ENCODE measurements at regions not wholly inside any gene's neighbourhood (a gene's known extent, or its start where the extent isn't known, plus 50 kb on each side); places are given as distances from the start of the nearest gene placed in this dataset.

DNA sequence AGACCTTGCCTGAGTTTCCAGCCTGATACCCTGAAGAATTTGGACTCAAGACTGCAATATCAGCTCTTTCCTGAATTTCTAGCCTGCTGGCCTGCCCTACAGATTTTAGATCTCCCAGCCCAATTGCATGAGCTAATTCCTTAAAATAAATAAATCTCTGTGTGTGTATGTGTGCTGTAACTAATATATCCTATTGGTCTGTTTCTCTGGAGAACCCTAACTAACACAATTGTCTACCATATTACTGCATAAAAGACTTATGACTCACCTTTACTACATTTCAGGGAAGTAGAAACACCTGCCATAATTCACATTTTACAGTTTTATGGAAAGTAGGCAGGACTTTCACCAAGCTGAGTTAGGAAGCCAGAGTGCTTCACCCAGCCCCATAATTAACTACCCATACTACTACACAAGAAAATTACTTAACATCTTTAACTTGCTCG lies 90.7 kb upstream of the BEND6 start:
- no peaks in the 10 kb centered on the region for H3K9me2 ChIP-seq (ENCODE audit: insufficient read depth)
- TF ChIP-seq CBX3 (IDR thresholded peaks at IDR 0.05; ENCODE audit: low read depth) (peak; percentile 51; the same call in 1 of the 2 replicates), EZH2 (IDR thresholded peaks at IDR 0.05) (no peak), POLR2A (IDR thresholded peaks at IDR 0.05; ENCODE audit: borderline replicate concordance, extremely low read depth, insufficient read depth, insufficient read length) (no peak), JUND (IDR thresholded peaks at IDR 0.05) (peak; percentile 52), FOSL1 (IDR thresholded peaks at IDR 0.05; ENCODE audit: low read depth) (peak; percentile 53), SRF (IDR thresholded peaks at IDR 0.05; ENCODE audit: low read depth) (0 out of 2 replicates have a peak, but pooled peaks have one; percentile 18), POLR2AphosphoS5 (IDR thresholded peaks at IDR 0.05; ENCODE audit: low read depth, low read length) (no peak), SP1 (IDR thresholded peaks at IDR 0.05; ENCODE audit: low read depth) (peak; percentile 46), CEBPB (IDR thresholded peaks at IDR 0.05; ENCODE audit: low read depth) (no peak), ZFX (IDR thresholded peaks at IDR 0.05) (no peak), ELF1 (IDR thresholded peaks at IDR 0.05; ENCODE audit: borderline replicate concordance, low read depth) (no peak), RAD21 (IDR thresholded peaks at IDR 0.05; ENCODE audit: low read depth) (no peak), ZNF274 (IDR thresholded peaks at IDR 0.05; ENCODE audit: low read depth, low read length) (no peak)
- ChIA-PET POLR2A (no interaction called here), RAD21 (ENCODE audit: low non-redundant PET in 1 of 2, low total read pairs in 2 of 2, uncharacterized antibody in 2 of 2, unreplicated experiment in 2 of 2) (no interaction called here), CTCF (interaction anchor here (0.6 to 1.1 kb wide), 2 partner anchors 39 to 227 kb away, joined by 3 to 4 read pairs; no protein-coding TSS in a partner anchor)
- peak overlapping the region; percentile 71 for H3K4me2 ChIP-seq (ENCODE audit: low read length)
- no peaks in the 10 kb centered on the region for H3K36me3 ChIP-seq (ENCODE audit: control insufficient read depth in 1 of 2, insufficient read depth in 2 of 2, low read length in 2 of 2)
- no peak overlapping the region for H2AFZ ChIP-seq (ENCODE audit: low read depth, low read length, poor library complexity, severe bottlenecking)
- H3K9me3 ChIP-seq (ENCODE audit: control insufficient read depth in 1 of 2, insufficient read depth in 1 of 2, low read depth in 1 of 2, low read length in 2 of 2), result no peaks in the 10 kb centered on the region
- peaks cover 94 to 97% of the 10 kb centered on the region in 2 experiments for H3K4me1 ChIP-seq (ENCODE audit: control insufficient read depth in 1 of 2, insufficient read depth in 2 of 2, low read length in 2 of 2)
- H4K20me1 ChIP-seq (ENCODE audit: insufficient read depth), result no peaks in the 10 kb centered on the region
- no peak overlapping the region for H3K9ac ChIP-seq (ENCODE audit: low read length)
- H3K79me2 ChIP-seq (ENCODE audit: insufficient read depth, low read length), result peaks cover 26% of the 10 kb centered on the region
- H3K27ac ChIP-seq (ENCODE audit: low read depth, low read length), result peak overlapping the region; percentile 33; the same call in 1 of the 2 replicates
- DNase-seq (ENCODE audit: low read depth, low spot score), result no peak
- no peak overlapping the region for H3K4me3 ChIP-seq (replicated peaks in 1 of 2; ENCODE audit: low read depth in 1 of 2, low read length in 2 of 2)
- no peak for ATAC-seq
- BruUV-seq (replicated peaks), result no TSS peak
- intact Hi-C loops (cut with micrococcal nuclease), result no loop called here
- H3K27me3 ChIP-seq (ENCODE audit: insufficient read depth, low read length), result no peaks in the 10 kb centered on the region

DNA sequence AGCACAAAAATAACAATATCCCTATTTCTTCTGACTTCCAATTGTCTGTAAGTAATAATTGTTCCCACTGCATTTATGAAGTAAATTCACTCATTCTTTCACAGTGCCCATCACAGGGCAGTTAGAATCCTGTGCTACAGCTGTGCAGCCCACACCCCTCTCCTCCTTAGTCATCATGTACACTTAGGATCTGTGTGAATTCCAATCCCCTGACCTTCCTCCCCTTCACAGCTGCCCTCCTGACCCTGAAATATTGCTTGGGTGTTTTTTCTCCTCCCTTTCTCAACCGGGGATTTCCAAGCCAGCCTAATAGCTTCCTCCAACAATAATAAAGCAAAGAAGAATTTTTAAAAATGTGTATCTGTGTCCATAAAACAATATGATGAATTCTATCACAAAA lies 91.5 kb upstream of the BEND6 start:
- ATAC-seq, result peak; percentile 40; the same call in 1 of the 2 replicates
- POLR2A ChIA-PET, result no interaction called here

More for the DNA sequence above, 91.5 kb upstream of the BEND6 start:
- TF ChIP-seq, protein P1, sequence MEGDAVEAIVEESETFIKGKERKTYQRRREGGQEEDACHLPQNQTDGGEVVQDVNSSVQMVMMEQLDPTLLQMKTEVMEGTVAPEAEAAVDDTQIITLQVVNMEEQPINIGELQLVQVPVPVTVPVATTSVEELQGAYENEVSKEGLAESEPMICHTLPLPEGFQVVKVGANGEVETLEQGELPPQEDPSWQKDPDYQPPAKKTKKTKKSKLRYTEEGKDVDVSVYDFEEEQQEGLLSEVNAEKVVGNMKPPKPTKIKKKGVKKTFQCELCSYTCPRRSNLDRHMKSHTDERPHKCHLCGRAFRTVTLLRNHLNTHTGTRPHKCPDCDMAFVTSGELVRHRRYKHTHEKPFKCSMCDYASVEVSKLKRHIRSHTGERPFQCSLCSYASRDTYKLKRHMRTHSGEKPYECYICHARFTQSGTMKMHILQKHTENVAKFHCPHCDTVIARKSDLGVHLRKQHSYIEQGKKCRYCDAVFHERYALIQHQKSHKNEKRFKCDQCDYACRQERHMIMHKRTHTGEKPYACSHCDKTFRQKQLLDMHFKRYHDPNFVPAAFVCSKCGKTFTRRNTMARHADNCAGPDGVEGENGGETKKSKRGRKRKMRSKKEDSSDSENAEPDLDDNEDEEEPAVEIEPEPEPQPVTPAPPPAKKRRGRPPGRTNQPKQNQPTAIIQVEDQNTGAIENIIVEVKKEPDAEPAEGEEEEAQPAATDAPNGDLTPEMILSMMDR (IDR thresholded peaks at IDR 0.05 in 2 of 3, conservative IDR thresholded peaks at IDR 0.05 in 1 of 3; ENCODE audit: borderline replicate concordance in 1 of 3, insufficient read depth in 1 of 3, low read depth in 2 of 3, low read length in 2 of 3), result no peak
- TF ChIP-seq FOSL1 (IDR thresholded peaks at IDR 0.05; ENCODE audit: low read depth) (peak; percentile 45; the same call in 1 of the 2 replicates), SP1 (IDR thresholded peaks at IDR 0.05; ENCODE audit: low read depth) (peak; percentile 52), JUND (IDR thresholded peaks at IDR 0.05) (peak; percentile 59), CEBPB (IDR thresholded peaks at IDR 0.05; ENCODE audit: low read depth) (0 out of 2 replicates have a peak, but pooled peaks have one; percentile 24)
- peak overlapping the region; percentile 11; the same call in 1 of the 2 replicates for H3K9ac ChIP-seq (ENCODE audit: low read length)
- no peaks in the 10 kb centered on the region for H3K27me3 ChIP-seq (ENCODE audit: insufficient read depth, low read length)
- DNase-seq (ENCODE audit: low read depth, low spot score), result no peak
- BruUV-seq (replicated peaks), result no TSS peak
- H4K20me1 ChIP-seq (ENCODE audit: insufficient read depth), result no peaks in the 10 kb centered on the region
- ChIA-PET CTCF (no interaction called here), RAD21 (ENCODE audit: low non-redundant PET in 1 of 2, low total read pairs in 2 of 2, uncharacterized antibody in 2 of 2, unreplicated experiment in 2 of 2) (no interaction called here)
- no peaks in the 10 kb centered on the region for H3K36me3 ChIP-seq (ENCODE audit: control insufficient read depth in 1 of 2, insufficient read depth in 2 of 2, low read length in 2 of 2)
- H3K4me2 ChIP-seq (ENCODE audit: low read length), result peak overlapping the region; percentile 71
- peaks cover 88 to 94% of the 10 kb centered on the region in 2 experiments for H3K4me1 ChIP-seq (ENCODE audit: control insufficient read depth in 1 of 2, insufficient read depth in 2 of 2, low read length in 2 of 2)
- intact Hi-C loops (cut with micrococcal nuclease), result no loop called here
- no peaks in the 10 kb centered on the region for H3K9me3 ChIP-seq (ENCODE audit: control insufficient read depth in 1 of 2, insufficient read depth in 1 of 2, low read depth in 1 of 2, low read length in 2 of 2)
- peak overlapping the region in 1 of 2 experiments; percentile 5; a peak in 1 of 4 replicates for H3K4me3 ChIP-seq (replicated peaks in 1 of 2; ENCODE audit: low read depth in 1 of 2, low read length in 2 of 2)
- H3K9me2 ChIP-seq (ENCODE audit: insufficient read depth), result no peaks in the 10 kb centered on the region
- H3K79me2 ChIP-seq (ENCODE audit: insufficient read depth, low read length), result peaks cover 21% of the 10 kb centered on the region
- peak overlapping the region; percentile 33; the same call in 1 of the 2 replicates for H3K27ac ChIP-seq (ENCODE audit: low read depth, low read length)
- H2AFZ ChIP-seq (ENCODE audit: low read depth, low read length, poor library complexity, severe bottlenecking), result no peak overlapping the region
